ENCODE measurements at regions not wholly inside any gene's neighbourhood (a gene's known extent, or its start where the extent isn't known, plus 50 kb on each side); places are given as distances from the start of the nearest gene placed in this dataset.

DNA sequence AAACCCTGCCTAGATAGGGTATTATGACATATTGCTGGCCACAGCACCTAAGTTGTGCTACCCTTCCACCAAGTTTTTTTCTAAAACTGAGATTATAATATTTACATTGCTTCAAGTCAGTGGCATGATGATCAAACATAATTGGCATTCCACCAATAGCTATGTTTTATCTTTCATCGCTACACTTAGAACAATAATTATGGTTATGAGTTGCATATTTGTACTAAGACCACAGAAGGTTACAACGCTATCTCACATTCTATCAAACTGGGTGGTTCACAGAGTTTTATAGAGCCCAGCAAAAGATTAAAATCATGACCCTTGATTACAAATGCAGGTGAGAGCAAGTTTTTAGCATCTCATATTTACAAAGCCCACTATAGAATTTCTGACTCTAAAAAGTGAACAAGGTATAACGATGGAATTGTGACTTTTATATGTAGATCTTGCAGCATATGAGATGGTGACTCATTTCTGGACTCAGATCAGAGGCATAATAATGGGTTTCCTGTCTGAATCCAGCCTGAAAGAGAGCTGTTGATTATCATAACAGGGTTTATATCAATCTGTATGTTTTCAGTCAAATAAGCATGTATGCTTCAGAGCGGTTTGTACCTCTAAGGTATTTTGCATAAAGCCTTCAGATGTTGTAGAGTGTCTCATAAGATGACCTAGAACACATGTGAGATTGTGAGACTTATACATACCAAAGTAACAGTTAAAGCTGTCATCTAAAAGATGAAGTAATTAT is 847.2 kb upstream of the TSPY4 start:
- TF ChIP-seq, protein P1, sequence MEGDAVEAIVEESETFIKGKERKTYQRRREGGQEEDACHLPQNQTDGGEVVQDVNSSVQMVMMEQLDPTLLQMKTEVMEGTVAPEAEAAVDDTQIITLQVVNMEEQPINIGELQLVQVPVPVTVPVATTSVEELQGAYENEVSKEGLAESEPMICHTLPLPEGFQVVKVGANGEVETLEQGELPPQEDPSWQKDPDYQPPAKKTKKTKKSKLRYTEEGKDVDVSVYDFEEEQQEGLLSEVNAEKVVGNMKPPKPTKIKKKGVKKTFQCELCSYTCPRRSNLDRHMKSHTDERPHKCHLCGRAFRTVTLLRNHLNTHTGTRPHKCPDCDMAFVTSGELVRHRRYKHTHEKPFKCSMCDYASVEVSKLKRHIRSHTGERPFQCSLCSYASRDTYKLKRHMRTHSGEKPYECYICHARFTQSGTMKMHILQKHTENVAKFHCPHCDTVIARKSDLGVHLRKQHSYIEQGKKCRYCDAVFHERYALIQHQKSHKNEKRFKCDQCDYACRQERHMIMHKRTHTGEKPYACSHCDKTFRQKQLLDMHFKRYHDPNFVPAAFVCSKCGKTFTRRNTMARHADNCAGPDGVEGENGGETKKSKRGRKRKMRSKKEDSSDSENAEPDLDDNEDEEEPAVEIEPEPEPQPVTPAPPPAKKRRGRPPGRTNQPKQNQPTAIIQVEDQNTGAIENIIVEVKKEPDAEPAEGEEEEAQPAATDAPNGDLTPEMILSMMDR (IDR thresholded peaks at IDR 0.05), result no peak
- TF ChIP-seq POLR2A (IDR thresholded peaks at IDR 0.05), result no peak

All from breast epithelium (tissue), 3 donors.